B cell (primary cell): ENCODE measurements at regions not wholly inside any gene's neighbourhood (a gene's known extent, or its start where the extent isn't known, plus 50 kb on each side); places are given as distances from the start of the nearest gene placed in this dataset.
A peak's percentile ranks its signal among the peaks of the same experiment; 100 is the strongest.

Experiments used
- ATAC-seq: fragments of 200-7000 bp; cut with Tn5 transposase; one replicate; pipeline ENCODE4 v1.10.0; 2021; ENCODE audit warnings: low read depth, mild to moderate bottlenecking, moderate number of reproducible peaks, moderate library complexity
- CTCF ChIA-PET: fragments of 350-600 bp; sonication (Branson Sonifier 250); formaldehyde crosslinking; loops from one replicate; lab custom pipeline; 2021; ENCODE audit warnings: antibody characterized with exemption, inconsistent platforms; lab: Charles Lee
- POLR2A ChIA-PET: fragments of 350-600 bp; sonication (Branson Sonifier 250); formaldehyde crosslinking; loops from one replicate; lab custom pipeline; 2021; ENCODE audit warnings: antibody characterized with exemption; lab: Charles Lee
- DNase-seq: peaks from one replicate; pipeline ENCODE4 v3.0.0; 2013
- H2AFZ ChIP-seq: 2 replicates; pipeline ENCODE4 v1.6.1; 2012; ENCODE audit warnings: mild to moderate bottlenecking, low read depth, low read length; ENCODE audit not compliant: insufficient read depth, poor library complexity, severe bottlenecking
- H3K27ac ChIP-seq, 2 donors: 1 replicate in 1 of 2; 2 replicates in 1 of 2; pipeline ENCODE4 v1.5.1; 2012 to 2013; ENCODE audit warnings: low read length in 2 of 2, mild to moderate bottlenecking in 2 of 2, moderate library complexity in 1 of 2
- H3K27me3 ChIP-seq, 4 experiments: fragments of 200-600 bp in 1 of 4; sonication (generic) in 1 of 4; replicated peaks in 1 of 4; 1 replicate in 2 of 4; 2 replicates in 2 of 4; pipeline versions ENCODE4 v1.6.1 to v1.7.0; 2013 to 2016; ENCODE audit warnings: low read length in 3 of 4, mild to moderate bottlenecking in 2 of 4, mixed read lengths in 1 of 4, moderate library complexity in 1 of 4; ENCODE audit not compliant: insufficient read depth in 4 of 4, control insufficient read depth in 3 of 4; ENCODE audit errors: control extremely low read depth in 1 of 4
- H3K36me3 ChIP-seq, 2 experiments: replicated peaks in 1 of 2; 1 replicate in 1 of 2; 2 replicates in 1 of 2; pipeline versions ENCODE4 v1.6.1 to v1.7.1; 2013; ENCODE audit warnings: low read length in 1 of 2; ENCODE audit not compliant: insufficient read depth in 2 of 2, control insufficient read depth in 1 of 2; ENCODE audit errors: control extremely low read depth in 1 of 2, extremely low read depth in 1 of 2
- H3K4me1 ChIP-seq, 2 donors: fragments of 200-600 bp in 1 of 2; sonication (generic) in 1 of 2; 1 replicate in 1 of 2; 2 replicates in 1 of 2; pipeline versions ENCODE4 v1.5.1 to v1.6.1; 2013 to 2017; ENCODE audit warnings: low read length in 2 of 2; ENCODE audit not compliant: control insufficient read depth in 2 of 2, insufficient read depth in 2 of 2
- H3K4me2 ChIP-seq: replicated peaks from 2 replicates; pipeline ENCODE3; 2012; ENCODE audit warnings: mild to moderate bottlenecking, low read depth, low read length; ENCODE audit not compliant: poor library complexity, severe bottlenecking
- H3K4me3 ChIP-seq, 5 experiments: fragments of 200-600 bp in 1 of 5; sonication (generic) in 1 of 5; 1 replicate in 3 of 5; 2 replicates in 2 of 5; pipeline versions ENCODE4 v1.5.1 to v1.7.0; 2011 to 2016; ENCODE audit warnings: low read length in 4 of 5, mild to moderate bottlenecking in 4 of 5, low read depth in 2 of 5, control low read depth in 1 of 5, moderate library complexity in 1 of 5; ENCODE audit not compliant: insufficient read depth in 1 of 5; ENCODE audit errors: control extremely low read depth in 1 of 5, extremely low read depth in 1 of 5
- H3K79me2 ChIP-seq: fragments of 200-600 bp; sonication (generic); one replicate; pipeline ENCODE4 v1.6.0; 2016; ENCODE audit warnings: low read length; ENCODE audit not compliant: control insufficient read depth, insufficient read depth
- H3K9ac ChIP-seq: fragments of 200-600 bp; sonication (generic); 2 replicates; pipeline ENCODE4 v1.6.1; 2017; ENCODE audit warnings: mild to moderate bottlenecking, low read length, moderate library complexity
- H3K9me3 ChIP-seq, 3 donors: one replicate each; pipeline versions ENCODE4 v1.6.1 to v1.7.1; 2013; ENCODE audit warnings: low read length in 2 of 3; ENCODE audit not compliant: control insufficient read depth in 2 of 3, insufficient read depth in 1 of 3; ENCODE audit errors: control extremely low read depth in 1 of 3
- H4K20me1 ChIP-seq: 2 replicates; pipeline ENCODE4 v1.6.0; 2012; ENCODE audit warnings: mild to moderate bottlenecking, low read length; ENCODE audit not compliant: insufficient read depth, control insufficient read depth, poor library complexity, severe bottlenecking
- H3K27ac Mint-ChIP-seq: one replicate; pipeline ENCODE4 v1.8.0; 2021; ENCODE audit warnings: mixed read lengths
- H3K27me3 Mint-ChIP-seq: one replicate; pipeline ENCODE4 v1.8.0; 2021; ENCODE audit warnings: mixed read lengths
- H3K4me1 Mint-ChIP-seq: one replicate; pipeline ENCODE4 v1.8.0; 2021; ENCODE audit warnings: mixed read lengths
- H3K4me3 Mint-ChIP-seq: one replicate; pipeline ENCODE4 v1.8.0; 2021; ENCODE audit warnings: mixed read lengths
- H3K9me3 Mint-ChIP-seq: one replicate; pipeline ENCODE4 v1.8.0; 2022; ENCODE audit warnings: mixed read lengths; ENCODE audit not compliant: insufficient read depth
- EZH2 ChIP-seq: IDR thresholded peaks from 2 replicates; pipeline ENCODE4 v1.6.1; 2012; ENCODE audit warnings: borderline replicate concordance, low read depth, mild to moderate bottlenecking, moderate library complexity, low read length; ENCODE audit not compliant: insufficient read depth, poor library complexity, severe bottlenecking
- WGBS: methylation state at CpG from one replicate; pipeline ENCODE4 v1.1.5; 2013; ENCODE audit warnings: missing lambda C conversion rate; ENCODE audit not compliant: insufficient coverage; 5-methylcytosine and 5-hydroxymethylcytosine counted together
- intact Hi-C: fragments of 100-400 bp; cut with micrococcal nuclease; formaldehyde crosslinking; loops from one replicate; pipeline ENCODE4 v1.10.0; 2022
- TF ChIP-seq, protein P1 (sequence below): fragments of 200-600 bp; IDR thresholded peaks from one replicate; pipeline ENCODE4 v1.8.0; 2022; ENCODE audit warnings: antibody characterized with exemption, mild to moderate bottlenecking

DNA sequence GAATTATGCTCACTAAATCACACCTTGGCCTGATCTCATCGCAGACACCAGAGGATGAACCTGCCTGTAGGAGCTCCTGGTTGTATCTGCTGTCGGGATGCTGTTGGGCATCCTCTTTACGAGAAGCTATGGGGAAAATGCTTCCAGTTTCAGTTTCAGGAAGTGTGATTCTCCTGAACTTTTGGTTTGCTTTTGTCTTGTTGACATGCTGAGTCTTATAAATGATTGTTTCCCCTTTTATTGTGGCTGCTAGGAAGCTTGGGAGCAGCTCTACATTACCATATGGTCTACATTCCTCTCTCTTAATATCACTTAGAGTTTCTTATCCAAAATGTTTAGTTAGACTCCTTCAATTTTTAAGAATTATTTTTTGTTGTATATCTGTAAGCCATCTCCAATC is 227.5 kb downstream of the MTX2 start:
- no peaks in the 10 kb centered on the region for H4K20me1 ChIP-seq
- WGBS = 92% methylated on average over 2 of the region's 3 CpGs
- no peak overlapping the region for H3K27ac ChIP-seq
- DNase-seq (no peak), ATAC-seq (no peak)
- no peaks in the 10 kb centered on the region for H3K36me3 ChIP-seq
- H3K9me3 Mint-ChIP-seq = no peaks in the 10 kb centered on the region
- intact Hi-C loops = loop anchor here (10.0 kb wide), 1 partner anchor 232 kb away; the partner anchor contains the start of gene MTX2
- H3K27me3 Mint-ChIP-seq = peaks cover 13% of the 10 kb centered on the region
- ChIA-PET CTCF (no interaction called here), POLR2A (no interaction called here)
- H3K9me3 ChIP-seq = no peaks in the 10 kb centered on the region
- no peak overlapping the region for H3K27ac Mint-ChIP-seq
- no peak overlapping the region for H3K4me3 Mint-ChIP-seq
- peak overlapping the region; percentile 11 for H3K9ac ChIP-seq
- H3K4me2 ChIP-seq = peak overlapping the region; percentile 29
- H3K4me1 ChIP-seq = peaks cover 18 to 36% of the 10 kb centered on the region in 2 donors
- TF ChIP-seq, protein P1, sequence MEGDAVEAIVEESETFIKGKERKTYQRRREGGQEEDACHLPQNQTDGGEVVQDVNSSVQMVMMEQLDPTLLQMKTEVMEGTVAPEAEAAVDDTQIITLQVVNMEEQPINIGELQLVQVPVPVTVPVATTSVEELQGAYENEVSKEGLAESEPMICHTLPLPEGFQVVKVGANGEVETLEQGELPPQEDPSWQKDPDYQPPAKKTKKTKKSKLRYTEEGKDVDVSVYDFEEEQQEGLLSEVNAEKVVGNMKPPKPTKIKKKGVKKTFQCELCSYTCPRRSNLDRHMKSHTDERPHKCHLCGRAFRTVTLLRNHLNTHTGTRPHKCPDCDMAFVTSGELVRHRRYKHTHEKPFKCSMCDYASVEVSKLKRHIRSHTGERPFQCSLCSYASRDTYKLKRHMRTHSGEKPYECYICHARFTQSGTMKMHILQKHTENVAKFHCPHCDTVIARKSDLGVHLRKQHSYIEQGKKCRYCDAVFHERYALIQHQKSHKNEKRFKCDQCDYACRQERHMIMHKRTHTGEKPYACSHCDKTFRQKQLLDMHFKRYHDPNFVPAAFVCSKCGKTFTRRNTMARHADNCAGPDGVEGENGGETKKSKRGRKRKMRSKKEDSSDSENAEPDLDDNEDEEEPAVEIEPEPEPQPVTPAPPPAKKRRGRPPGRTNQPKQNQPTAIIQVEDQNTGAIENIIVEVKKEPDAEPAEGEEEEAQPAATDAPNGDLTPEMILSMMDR = no peak
- no peak for TF ChIP-seq EZH2
- no peaks in the 10 kb centered on the region for H3K79me2 ChIP-seq
- H2AFZ ChIP-seq = peak overlapping the region; percentile 41
- H3K4me3 ChIP-seq = no peak overlapping the region
- H3K4me1 Mint-ChIP-seq = peaks cover 39% of the 10 kb centered on the region
- peaks cover 0 to 11% (median 0%) of the 10 kb centered on the region in 4 experiments for H3K27me3 ChIP-seq

DNA sequence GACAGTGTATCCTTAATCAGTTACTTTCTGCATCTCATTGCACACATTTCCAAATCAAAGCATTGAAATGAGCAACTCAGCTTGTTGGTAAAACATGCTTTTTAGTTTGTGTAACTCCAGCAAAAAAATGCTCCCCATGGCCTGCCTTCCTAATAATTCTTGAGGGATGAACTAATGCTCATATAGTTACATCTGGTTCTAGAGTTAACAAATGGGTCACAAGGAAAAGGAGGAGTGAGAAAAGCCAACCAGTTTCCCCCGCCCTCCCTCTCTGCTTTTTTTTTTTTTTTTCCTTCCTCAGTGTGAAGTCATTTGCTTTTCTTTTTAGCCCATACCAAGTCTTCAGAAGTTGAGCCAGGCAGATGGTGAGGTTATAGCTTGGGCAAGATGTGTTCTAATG is 231.7 kb downstream of the MTX2 start:
- Histone ChIP-seq H3K4me3 (no peak overlapping the region), H3K4me1 (peaks cover 0 to 7% of the 10 kb centered on the region in 2 donors), H4K20me1 (no peaks in the 10 kb centered on the region), H3K9ac (no peak overlapping the region), H3K79me2 (no peaks in the 10 kb centered on the region), H3K9me3 (no peaks in the 10 kb centered on the region), H3K27ac (no peak overlapping the region), H2AFZ (no peak overlapping the region), H3K4me2 (no peak overlapping the region), H3K27me3 (peaks cover 0 to 14% (median 2%) of the 10 kb centered on the region in 4 experiments), H3K36me3 (no peaks in the 10 kb centered on the region)
- Mint-ChIP-seq H3K9me3 (no peaks in the 10 kb centered on the region), H3K27me3 (peaks cover 25% of the 10 kb centered on the region), H3K4me3 (no peak overlapping the region), H3K4me1 (peaks cover 8% of the 10 kb centered on the region), H3K27ac (no peak overlapping the region)
- CTCF ChIA-PET = no interaction called here
- ATAC-seq (no peak), DNase-seq (no peak)
- POLR2A ChIA-PET = no interaction called here
- no CpG with 5 or more reads among the region's 1 CpG for WGBS
- no peak for TF ChIP-seq EZH2
- TF ChIP-seq, protein P1 = no peak
- intact Hi-C loops = no loop called here
